HG03460 (cell line): ENCODE measurements at regions not wholly inside any gene's neighbourhood (a gene's known extent, or its start where the extent isn't known, plus 50 kb on each side); places are given as distances from the start of the nearest gene placed in this dataset.

Source experiments
- ATAC-seq: cut with Tn5 transposase; IDR thresholded peaks from one replicate; pipeline ENCODE4 v1.9.1; 2021; ENCODE audit not compliant: unreplicated experiment

GRCh38 chr20:50455656-50456451 is 54.3 kb upstream of the PTPN1 start:
- ATAC-seq = no peak

GRCh38 chr20:50456452-50457324 is 53.5 kb upstream of the PTPN1 start:
- ATAC-seq = no peak

- no peak for ATAC-seq
Observed at GRCh38 chr20:50459124-50459918, 50.9 kb upstream of the PTPN1 start.

- no peak for ATAC-seq
Observed at GRCh38 chr20:50460115-50460607, 50.0 kb upstream of the PTPN1 start.
